ENCODE measurements at regions not wholly inside any gene's neighbourhood (a gene's known extent, or its start where the extent isn't known, plus 50 kb on each side); places are given as distances from the start of the nearest gene placed in this dataset.
"Not testable (repeated sequence)": the region's sequence is repeated elsewhere in the genome, so short reads cannot be mapped to it uniquely, and the experiment has no call there.

DNA sequence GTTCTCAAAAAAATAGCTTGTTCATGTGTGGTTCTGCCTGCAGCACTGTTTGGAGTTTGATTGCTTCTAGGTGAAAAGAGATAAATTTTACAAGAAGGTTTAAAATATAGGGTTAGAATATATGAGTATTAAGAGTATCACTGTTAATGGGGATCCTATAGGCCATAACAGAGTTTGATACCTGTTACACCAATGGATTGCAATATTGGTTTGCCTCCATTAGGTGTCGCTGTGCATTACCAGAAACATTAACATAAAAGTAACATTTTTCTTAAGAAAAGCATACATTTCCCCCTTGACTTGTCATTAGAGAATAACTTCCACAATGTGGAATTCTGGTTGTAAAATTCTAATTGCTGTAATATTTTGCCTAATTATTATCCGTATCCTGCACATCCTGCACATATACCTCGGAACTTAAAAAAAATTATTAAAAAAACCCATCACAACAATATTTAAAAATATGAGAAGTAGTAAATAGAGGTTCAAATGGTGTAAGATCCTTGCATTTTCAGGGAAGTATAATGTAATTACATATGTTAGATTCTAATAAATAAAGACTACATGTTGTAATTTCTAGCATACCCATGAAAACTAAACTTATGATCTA lies 63.0 kb downstream of the CYP4A11 start:
- DNase-seq = not testable (repeated sequence)

DNA sequence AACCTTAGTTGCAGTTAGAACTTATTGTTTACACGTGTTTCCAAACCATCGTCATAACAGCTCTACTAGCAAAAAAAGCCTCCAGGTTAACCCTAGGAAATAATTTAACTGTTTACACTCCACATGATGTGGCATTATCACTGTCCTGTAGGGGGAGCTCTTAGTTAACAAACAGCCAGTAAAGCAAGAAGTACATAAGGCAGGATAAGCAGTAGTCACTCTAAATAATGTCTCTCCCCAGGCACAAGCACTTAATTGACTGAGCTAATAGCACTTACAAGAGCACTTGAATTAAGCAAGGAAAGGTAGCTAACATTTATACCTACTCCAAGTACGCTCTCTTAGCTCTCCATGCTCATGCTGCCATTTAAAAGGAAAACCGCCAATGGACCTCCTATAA lies 65.2 kb downstream of the CYP4A11 start:
- DNase-seq; H3K4me3 ChIP-seq; H3K27me3 ChIP-seq (ENCODE audit: low read depth); intact Hi-C loops (cut with DNase I); H3K9me3 ChIP-seq; H3K27ac ChIP-seq; H3K4me1 ChIP-seq; H3K36me3 ChIP-seq: not testable (repeated sequence)
- ATAC-seq = peak; percentile 56 to 68
- TF ChIP-seq, protein P1, sequence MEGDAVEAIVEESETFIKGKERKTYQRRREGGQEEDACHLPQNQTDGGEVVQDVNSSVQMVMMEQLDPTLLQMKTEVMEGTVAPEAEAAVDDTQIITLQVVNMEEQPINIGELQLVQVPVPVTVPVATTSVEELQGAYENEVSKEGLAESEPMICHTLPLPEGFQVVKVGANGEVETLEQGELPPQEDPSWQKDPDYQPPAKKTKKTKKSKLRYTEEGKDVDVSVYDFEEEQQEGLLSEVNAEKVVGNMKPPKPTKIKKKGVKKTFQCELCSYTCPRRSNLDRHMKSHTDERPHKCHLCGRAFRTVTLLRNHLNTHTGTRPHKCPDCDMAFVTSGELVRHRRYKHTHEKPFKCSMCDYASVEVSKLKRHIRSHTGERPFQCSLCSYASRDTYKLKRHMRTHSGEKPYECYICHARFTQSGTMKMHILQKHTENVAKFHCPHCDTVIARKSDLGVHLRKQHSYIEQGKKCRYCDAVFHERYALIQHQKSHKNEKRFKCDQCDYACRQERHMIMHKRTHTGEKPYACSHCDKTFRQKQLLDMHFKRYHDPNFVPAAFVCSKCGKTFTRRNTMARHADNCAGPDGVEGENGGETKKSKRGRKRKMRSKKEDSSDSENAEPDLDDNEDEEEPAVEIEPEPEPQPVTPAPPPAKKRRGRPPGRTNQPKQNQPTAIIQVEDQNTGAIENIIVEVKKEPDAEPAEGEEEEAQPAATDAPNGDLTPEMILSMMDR (IDR thresholded peaks at IDR 0.05) = peak; percentile 34

More for the DNA sequence above, 63.0 kb downstream of the CYP4A11 start:
- H3K9me3 ChIP-seq; H3K27ac ChIP-seq; H3K27me3 ChIP-seq (ENCODE audit: low read depth); H3K4me1 ChIP-seq; ATAC-seq; H3K4me3 ChIP-seq; H3K36me3 ChIP-seq; intact Hi-C loops (cut with DNase I): not testable (repeated sequence)
- TF ChIP-seq, protein P1 (IDR thresholded peaks at IDR 0.05) = peak; percentile 57
